ENCODE measurements at regions not wholly inside any gene's neighbourhood (a gene's known extent, or its start where the extent isn't known, plus 50 kb on each side); places are given as distances from the start of the nearest gene placed in this dataset.

GRCh38 chr10:36624551-36625100 is 500.8 kb upstream of the ANKRD30A start:
- DNase-seq: no peak

GRCh38 chr10:36621346-36621745 is 504.1 kb upstream of the ANKRD30A start:
- DNase-seq: no peak

GRCh38 chr10:36612436-36612835 is 513.0 kb upstream of the ANKRD30A start:
- no peak for DNase-seq

- DNase-seq: no peak
Measured at GRCh38 chr10:36608866-36609265, 516.5 kb upstream of the ANKRD30A start.

GRCh38 chr10:36608251-36608650 is 517.1 kb upstream of the ANKRD30A start:
- DNase-seq: no peak

- no peak for DNase-seq
Measured at GRCh38 chr10:36606234-36606839, 519.1 kb upstream of the ANKRD30A start.

- DNase-seq: no peak
Measured at GRCh38 chr10:36604316-36604715, 521.1 kb upstream of the ANKRD30A start.

- no peak for DNase-seq
Measured at GRCh38 chr10:36603688-36604087, 521.7 kb upstream of the ANKRD30A start.

- DNase-seq: no peak
Measured at GRCh38 chr10:36602374-36602773, 523.0 kb upstream of the ANKRD30A start.

GRCh38 chr10:36597756-36598320 is 527.6 kb upstream of the ANKRD30A start:
- no peak for DNase-seq

GRCh38 chr10:36592964-36593363 is 532.4 kb upstream of the ANKRD30A start:
- DNase-seq: no peak

- no peak for DNase-seq
Measured at GRCh38 chr10:36591436-36591835, 534.0 kb upstream of the ANKRD30A start.

GRCh38 chr10:36583690-36584089 is 541.7 kb upstream of the ANKRD30A start:
- no peak for DNase-seq

GRCh38 chr10:36581237-36581636 is 544.2 kb upstream of the ANKRD30A start:
- no peak for DNase-seq

GRCh38 chr10:36578306-36578705 is 547.1 kb upstream of the ANKRD30A start:
- DNase-seq: no peak

- no peak for DNase-seq
Measured at GRCh38 chr10:36577126-36577525, 548.3 kb upstream of the ANKRD30A start.

GRCh38 chr10:36574207-36574606 is 551.2 kb upstream of the ANKRD30A start:
- no peak for DNase-seq

GRCh38 chr10:36573246-36573645 is 552.2 kb upstream of the ANKRD30A start:
- no peak for DNase-seq

- no peak for DNase-seq
Measured at GRCh38 chr10:36564433-36564832, 561.0 kb upstream of the ANKRD30A start.

GRCh38 chr10:36559412-36560400 is 565.7 kb upstream of the ANKRD30A start:
- no peak for DNase-seq

- no peak for DNase-seq
Measured at GRCh38 chr10:36556468-36556867, 568.9 kb upstream of the ANKRD30A start.

- DNase-seq: no peak
Measured at GRCh38 chr10:36555036-36555435, 570.4 kb upstream of the ANKRD30A start.

- no peak for DNase-seq
Measured at GRCh38 chr10:36547965-36548364, 577.4 kb upstream of the ANKRD30A start.

- no peak for DNase-seq
Measured at GRCh38 chr10:36542493-36542892, 582.9 kb upstream of the ANKRD30A start.

Measured in SW 1271 (cell line).